ENCODE measurements at regions not wholly inside any gene's neighbourhood (a gene's known extent, or its start where the extent isn't known, plus 50 kb on each side); places are given as distances from the start of the nearest gene placed in this dataset.
"Not testable (repeated sequence)": the region's sequence is repeated elsewhere in the genome, so short reads cannot be mapped to it uniquely, and the experiment has no call there.

GRCh38 chr4:187491286-187491685, 504.3 kb upstream of the ZFP42 start:
- H3K9me3 ChIP-seq (replicated peaks) = peaks cover 3% of the 10 kb centered on the region
- no peaks in the 10 kb centered on the region for H3K27me3 ChIP-seq (replicated peaks)
- no peak overlapping the region for H3K27ac ChIP-seq
- DNase-seq (ENCODE audit: low read depth in 1 of 2, low spot score in 2 of 2) = no peak
- no peak overlapping the region for H3K4me3 ChIP-seq
- no peaks in the 10 kb centered on the region for H3K36me3 ChIP-seq
- no peaks in the 10 kb centered on the region for H3K4me1 ChIP-seq (replicated peaks)

DNA sequence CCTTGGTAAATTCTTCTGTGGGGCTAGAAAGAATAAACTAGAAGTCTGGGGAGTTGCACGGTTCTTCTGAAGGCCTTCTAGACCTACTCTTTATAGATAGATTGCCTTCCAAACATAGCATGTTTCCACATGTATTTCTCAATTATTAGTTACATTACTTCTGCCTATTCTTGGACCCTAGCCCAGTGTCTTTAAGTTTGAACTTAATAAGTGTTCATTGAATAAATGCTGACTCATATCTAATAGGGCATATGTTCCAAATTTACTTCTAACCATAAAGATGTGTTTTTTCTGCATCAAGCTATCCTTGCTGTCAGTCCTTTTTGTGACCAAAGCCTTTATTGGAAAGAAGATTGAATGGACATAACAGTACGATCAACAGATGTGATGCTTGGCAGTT, 503.6 kb upstream of the ZFP42 start:
- H3K27me3 ChIP-seq (replicated peaks) = no peaks in the 10 kb centered on the region
- H3K36me3 ChIP-seq = no peaks in the 10 kb centered on the region
- no peak overlapping the region for H3K4me3 ChIP-seq
- H3K27ac ChIP-seq = no peak overlapping the region
- no peaks in the 10 kb centered on the region for H3K4me1 ChIP-seq (replicated peaks)
- peaks cover 3% of the 10 kb centered on the region for H3K9me3 ChIP-seq (replicated peaks)
- DNase-seq (ENCODE audit: low read depth in 1 of 2, low spot score in 2 of 2) = no peak

DNA sequence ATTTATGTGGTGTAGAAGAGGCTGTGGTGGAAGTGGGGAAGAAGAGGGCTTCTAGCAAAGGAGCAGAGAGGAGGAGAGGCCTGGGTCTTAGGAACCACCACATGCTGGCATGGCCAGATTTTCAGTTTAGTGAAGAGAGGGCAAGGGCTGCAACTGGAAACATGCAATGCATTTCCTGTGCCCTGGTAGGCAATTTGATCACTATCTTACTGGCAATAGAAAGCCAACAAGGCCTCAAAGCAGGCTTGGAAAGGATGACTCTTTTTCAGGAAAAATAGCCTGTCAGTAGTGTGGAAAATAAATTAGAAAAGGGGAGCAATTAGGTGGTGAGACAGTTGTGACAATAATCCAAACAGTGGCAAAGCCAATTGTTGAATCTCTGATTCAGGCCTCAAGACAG, 501.9 kb upstream of the ZFP42 start:
- no peak for DNase-seq (ENCODE audit: low read depth in 1 of 2, low spot score in 2 of 2)

DNA sequence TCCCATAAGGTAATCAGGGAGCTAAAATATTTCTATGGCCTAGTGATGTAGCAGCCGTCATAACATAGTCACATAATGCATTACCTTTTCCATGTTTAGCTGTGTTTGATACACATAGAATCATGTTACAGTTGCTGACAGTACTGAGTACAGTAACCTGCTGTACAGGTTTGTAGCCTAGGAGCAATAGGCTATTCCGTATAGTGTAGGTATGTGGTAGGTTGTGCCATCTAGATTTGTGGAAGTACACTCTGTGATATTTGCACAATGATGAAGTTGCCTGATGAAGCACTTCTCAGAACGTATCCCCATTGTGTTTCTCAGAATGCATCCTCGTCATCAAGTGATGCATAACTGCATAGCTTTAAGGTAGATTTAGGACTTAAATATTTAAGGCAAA, 495.6 kb upstream of the ZFP42 start:
- Histone ChIP-seq H3K4me3 (no peak overlapping the region), H3K9me3 (replicated peaks) (no peaks in the 10 kb centered on the region), H3K27ac (no peak overlapping the region), H3K27me3 (replicated peaks) (no peaks in the 10 kb centered on the region), H3K36me3 (no peaks in the 10 kb centered on the region), H3K4me1 (replicated peaks) (no peaks in the 10 kb centered on the region)
- DNase-seq (ENCODE audit: low read depth in 1 of 2, low spot score in 2 of 2) = no peak

More for the DNA sequence above, 501.9 kb upstream of the ZFP42 start:
- Histone ChIP-seq H3K9me3 (replicated peaks) (peaks cover 3% of the 10 kb centered on the region; the same call in 1 of the 2 replicates), H3K36me3 (no peaks in the 10 kb centered on the region), H3K27ac (no peak overlapping the region), H3K4me3 (no peak overlapping the region), H3K4me1 (replicated peaks) (no peaks in the 10 kb centered on the region), H3K27me3 (replicated peaks) (no peaks in the 10 kb centered on the region)

- no peaks in the 10 kb centered on the region for H3K4me1 ChIP-seq (replicated peaks)
- H3K9me3 ChIP-seq (replicated peaks) = no peaks in the 10 kb centered on the region
- H3K27ac ChIP-seq = no peak overlapping the region
Measured at GRCh38 chr4:187500796-187501195, 494.8 kb upstream of the ZFP42 start.

DNA sequence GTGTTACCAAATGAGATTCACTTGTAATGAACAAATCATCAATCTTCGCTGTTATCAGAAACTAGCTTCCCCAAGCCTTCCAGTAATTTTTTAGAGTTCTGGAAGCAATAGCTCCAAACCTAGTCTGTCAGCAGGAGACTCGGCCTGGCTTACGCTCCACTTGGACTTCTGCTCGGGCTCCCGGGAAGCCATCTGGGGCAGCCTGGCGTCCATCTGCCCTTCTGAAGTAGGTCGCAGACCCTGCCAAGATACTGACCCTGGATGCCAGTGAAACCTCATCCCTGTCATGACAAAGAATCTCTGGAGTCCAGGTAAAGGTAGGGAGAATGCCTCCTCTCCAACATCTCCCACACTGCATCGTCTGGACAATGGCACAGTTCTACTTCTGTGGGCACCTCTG, 493.8 kb upstream of the ZFP42 start:
- no peak overlapping the region for H3K27ac ChIP-seq
- H3K36me3 ChIP-seq = no peaks in the 10 kb centered on the region
- H3K4me1 ChIP-seq (replicated peaks) = no peaks in the 10 kb centered on the region
- H3K4me3 ChIP-seq = no peak overlapping the region
- no peak for DNase-seq (ENCODE audit: low read depth in 1 of 2, low spot score in 2 of 2)
- H3K27me3 ChIP-seq (replicated peaks) = no peaks in the 10 kb centered on the region
- no peaks in the 10 kb centered on the region for H3K9me3 ChIP-seq (replicated peaks)

More at GRCh38 chr4:187500796-187501195, 494.8 kb upstream of the ZFP42 start:
- DNase-seq (ENCODE audit: low read depth in 1 of 2, low spot score in 2 of 2) = no peak
- Histone ChIP-seq H3K27me3 (replicated peaks) (no peaks in the 10 kb centered on the region), H3K36me3 (no peaks in the 10 kb centered on the region), H3K4me3 (no peak overlapping the region)

- DNase-seq (ENCODE audit: low read depth in 1 of 2, low spot score in 2 of 2) = no peak
- Histone ChIP-seq H3K9me3 (replicated peaks) (no peaks in the 10 kb centered on the region), H3K4me3 (no peak overlapping the region), H3K27ac (no peak overlapping the region), H3K4me1 (replicated peaks) (no peaks in the 10 kb centered on the region), H3K36me3 (no peaks in the 10 kb centered on the region), H3K27me3 (replicated peaks) (no peaks in the 10 kb centered on the region)
Measured at GRCh38 chr4:187504974-187505797, 490.4 kb upstream of the ZFP42 start.

DNA sequence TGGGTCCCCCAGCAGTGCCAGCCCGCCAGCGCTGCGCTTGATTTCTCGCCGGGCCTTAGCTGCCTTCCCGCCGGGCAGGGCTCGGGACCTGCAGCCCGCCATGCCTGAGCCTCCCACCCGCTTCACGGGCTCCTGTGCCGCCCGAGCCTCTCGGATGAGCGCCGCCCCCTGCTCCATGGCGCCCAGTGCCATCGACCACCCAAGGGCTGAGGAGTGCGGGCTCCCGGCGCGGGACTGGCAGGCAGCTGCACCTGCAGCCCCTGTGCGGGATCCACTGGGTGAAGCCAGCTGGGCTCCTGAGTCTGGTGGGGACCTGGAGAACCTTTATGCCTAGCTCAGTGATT, 489.8 kb upstream of the ZFP42 start:
- not testable (repeated sequence) for DNase-seq (ENCODE audit: low read depth in 1 of 2, low spot score in 2 of 2); H3K4me3 ChIP-seq; H3K9me3 ChIP-seq (replicated peaks); H3K36me3 ChIP-seq; H3K27me3 ChIP-seq (replicated peaks); H3K4me1 ChIP-seq (replicated peaks); H3K27ac ChIP-seq

- H3K27ac ChIP-seq = no peak overlapping the region
- no peaks in the 10 kb centered on the region for H3K36me3 ChIP-seq
- H3K27me3 ChIP-seq (replicated peaks) = no peaks in the 10 kb centered on the region
- no peaks in the 10 kb centered on the region for H3K4me1 ChIP-seq (replicated peaks)
- no peaks in the 10 kb centered on the region for H3K9me3 ChIP-seq (replicated peaks)
- no peak overlapping the region for H3K4me3 ChIP-seq
- no peak for DNase-seq (ENCODE audit: low read depth in 1 of 2, low spot score in 2 of 2)
Measured at GRCh38 chr4:187516224-187516623, 479.3 kb upstream of the ZFP42 start.

DNA sequence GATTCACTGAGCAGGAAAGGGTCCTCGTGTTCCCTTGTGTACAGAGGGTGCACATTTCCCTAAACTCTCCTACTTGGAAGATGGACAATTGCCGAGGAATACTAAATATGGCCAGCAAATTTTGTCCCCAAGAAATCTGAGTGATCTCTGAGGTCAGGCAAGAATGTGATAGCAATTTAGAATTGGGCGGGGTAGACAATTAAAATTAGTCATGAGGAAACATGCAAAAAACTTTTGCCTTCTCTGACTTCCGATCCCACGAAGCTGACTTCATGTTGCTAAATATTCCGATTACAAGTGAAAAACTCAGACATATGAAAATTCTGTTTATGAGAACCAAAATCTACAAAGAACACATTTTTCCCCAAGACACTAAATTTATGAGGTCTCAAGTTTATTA, 453.9 kb upstream of the ZFP42 start:
- no peaks in the 10 kb centered on the region for H3K9me3 ChIP-seq (replicated peaks)
- H3K27me3 ChIP-seq (replicated peaks) = no peaks in the 10 kb centered on the region
- H3K27ac ChIP-seq = peak overlapping the region; percentile 54
- no peaks in the 10 kb centered on the region for H3K36me3 ChIP-seq
- H3K4me3 ChIP-seq = no peak overlapping the region
- peak in 1 of 2 experiments; percentile 55 for DNase-seq (ENCODE audit: low read depth in 1 of 2, low spot score in 2 of 2)
- peaks cover 19% of the 10 kb centered on the region for H3K4me1 ChIP-seq (replicated peaks)

- H3K9me3 ChIP-seq (replicated peaks) = no peaks in the 10 kb centered on the region
- H3K4me3 ChIP-seq = no peak overlapping the region
- no peak overlapping the region for H3K27ac ChIP-seq
- no peaks in the 10 kb centered on the region for H3K27me3 ChIP-seq (replicated peaks)
- no peaks in the 10 kb centered on the region for H3K36me3 ChIP-seq
- DNase-seq (ENCODE audit: low read depth in 1 of 2, low spot score in 2 of 2) = no peak
- H3K4me1 ChIP-seq (replicated peaks) = peaks cover 19% of the 10 kb centered on the region
Measured at GRCh38 chr4:187544461-187545053, 451.0 kb upstream of the ZFP42 start.

- Histone ChIP-seq H3K9me3 (replicated peaks) (no peaks in the 10 kb centered on the region), H3K4me3 (no peak overlapping the region), H3K27ac (no peak overlapping the region), H3K4me1 (replicated peaks) (peaks cover 20% of the 10 kb centered on the region), H3K27me3 (replicated peaks) (no peaks in the 10 kb centered on the region), H3K36me3 (no peaks in the 10 kb centered on the region)
- no peak for DNase-seq (ENCODE audit: low read depth in 1 of 2, low spot score in 2 of 2)
Measured at GRCh38 chr4:187547316-187547715, 448.3 kb upstream of the ZFP42 start.

DNA sequence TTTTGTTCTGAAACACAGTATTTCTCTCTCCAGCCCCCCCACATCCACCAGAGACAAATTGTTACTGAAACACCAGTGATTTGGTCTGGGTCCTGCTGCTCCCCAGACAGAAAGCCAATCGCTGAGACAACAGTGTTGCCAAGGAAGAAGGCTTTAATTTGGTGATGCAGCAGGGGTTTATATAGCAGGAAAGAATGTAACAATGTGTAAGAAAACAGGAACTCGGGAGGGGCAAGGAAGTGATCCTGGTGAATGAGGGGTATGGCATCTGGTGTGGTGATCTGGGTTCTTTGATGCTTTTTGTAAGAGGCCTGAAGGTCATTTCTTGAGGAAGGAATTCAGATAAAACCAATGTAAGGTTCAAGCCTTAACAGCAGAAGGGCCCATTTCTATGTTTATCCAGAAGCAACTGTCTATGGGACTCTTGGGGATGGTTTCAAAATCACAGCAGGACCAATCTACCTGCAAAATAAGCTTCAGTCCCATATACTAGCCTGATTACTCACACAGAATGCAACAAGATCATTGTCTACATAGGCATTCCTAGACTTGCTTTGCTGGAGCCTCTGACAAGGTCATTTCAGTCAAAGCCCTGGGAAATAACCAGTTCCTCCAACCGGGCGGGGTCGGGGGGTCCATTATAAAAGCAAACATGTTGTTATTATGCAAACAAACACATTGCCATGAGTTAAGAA, 445.2 kb upstream of the ZFP42 start:
- peaks cover 24% of the 10 kb centered on the region for H3K4me1 ChIP-seq (replicated peaks)
- peak overlapping the region; percentile 77 for H3K27ac ChIP-seq
- H3K4me3 ChIP-seq = no peak overlapping the region
- H3K27me3 ChIP-seq (replicated peaks) = no peaks in the 10 kb centered on the region
- DNase-seq (ENCODE audit: low read depth in 1 of 2, low spot score in 2 of 2) = peak in 1 of 2 experiments; percentile 43
- H3K9me3 ChIP-seq (replicated peaks) = no peaks in the 10 kb centered on the region
- no peaks in the 10 kb centered on the region for H3K36me3 ChIP-seq

DNA sequence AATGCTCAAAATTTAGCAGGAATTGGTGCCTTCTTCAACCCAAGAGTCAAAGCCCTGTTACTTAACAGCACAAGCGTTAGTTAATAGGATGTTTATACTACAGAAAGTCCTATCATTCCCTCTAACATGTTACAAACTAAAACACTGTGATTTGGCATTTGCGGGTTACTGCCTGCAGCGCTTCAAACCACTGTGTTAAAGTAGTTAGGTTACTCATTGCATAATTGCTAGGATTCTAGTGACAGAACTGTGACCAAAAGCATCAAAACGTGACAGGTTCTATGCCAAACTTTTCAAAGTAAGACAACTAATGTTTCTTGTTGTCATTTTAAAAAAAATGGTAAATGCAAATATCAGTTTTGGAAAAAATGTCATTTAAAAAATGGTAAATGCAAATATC, 442.8 kb upstream of the ZFP42 start:
- no peaks in the 10 kb centered on the region for H3K27me3 ChIP-seq (replicated peaks)
- H3K4me1 ChIP-seq (replicated peaks) = peaks cover 29% of the 10 kb centered on the region
- no peak for DNase-seq (ENCODE audit: low read depth in 1 of 2, low spot score in 2 of 2)
- H3K4me3 ChIP-seq = no peak overlapping the region
- H3K9me3 ChIP-seq (replicated peaks) = no peaks in the 10 kb centered on the region
- H3K27ac ChIP-seq = no peak overlapping the region
- no peaks in the 10 kb centered on the region for H3K36me3 ChIP-seq

All from SJSA1 (cell line).